ENCODE measurements at regions not wholly inside any gene's neighbourhood (a gene's known extent, or its start where the extent isn't known, plus 50 kb on each side); places are given as distances from the start of the nearest gene placed in this dataset.

- H3K4me1 ChIP-seq (replicated peaks in 1 of 2; ENCODE audit: control insufficient read depth in 2 of 2, insufficient read depth in 2 of 2, low read length in 2 of 2) = no peaks in the 10 kb centered on the region
- intact Hi-C loops (cut with micrococcal nuclease) = no loop called here
- in situ Hi-C loops (cut with MboI) = no loop called here
- no peak overlapping the region for H2AFZ ChIP-seq (ENCODE audit: low read depth, low read length)
- FAIRE-seq (no peak), ATAC-seq (no peak), DNase-seq (ENCODE audit: extremely low read depth in 1 of 4, low spot score in 3 of 4) (no peak)
- H3K4me2 ChIP-seq (ENCODE audit: insufficient read depth, low read length) = no peak overlapping the region
- H3K27ac ChIP-seq (ENCODE audit: extremely low read depth, low read depth, low read length) = no peak overlapping the region
- TF ChIP-seq ATF4 (CRISPR knock-in tag; IDR thresholded peaks at IDR 0.05) = no peak
- TF ChIP-seq PHTF2 (CRISPR knock-in tag; IDR thresholded peaks at IDR 0.05) = no peak
- TF ChIP-seq CBFA2T2 (conservative IDR thresholded peaks at IDR 0.05) = no peak
- no peak for TF ChIP-seq SREBF1 (IDR thresholded peaks at IDR 0.05; ENCODE audit: borderline replicate concordance, low read depth, low read length)
- TF ChIP-seq, protein P1, sequence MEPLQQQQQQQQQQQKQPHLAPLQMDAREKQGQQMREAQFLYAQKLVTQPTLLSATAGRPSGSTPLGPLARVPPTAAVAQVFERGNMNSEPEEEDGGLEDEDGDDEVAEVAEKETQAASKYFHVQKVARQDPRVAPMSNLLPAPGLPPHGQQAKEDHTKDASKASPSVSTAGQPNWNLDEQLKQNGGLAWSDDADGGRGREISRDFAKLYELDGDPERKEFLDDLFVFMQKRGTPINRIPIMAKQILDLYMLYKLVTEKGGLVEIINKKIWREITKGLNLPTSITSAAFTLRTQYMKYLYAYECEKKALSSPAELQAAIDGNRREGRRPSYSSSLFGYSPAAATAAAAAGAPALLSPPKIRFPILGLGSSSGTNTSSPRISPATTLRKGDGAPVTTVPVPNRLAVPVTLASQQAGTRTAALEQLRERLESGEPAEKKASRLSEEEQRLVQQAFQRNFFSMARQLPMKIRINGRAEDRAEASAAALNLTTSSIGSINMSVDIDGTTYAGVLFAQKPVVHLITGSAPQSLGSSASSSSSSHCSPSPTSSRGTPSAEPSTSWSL (CRISPR knock-in tag; IDR thresholded peaks at IDR 0.05; ENCODE audit: borderline replicate concordance) = no peak
- no peak for TF ChIP-seq PHF20 (IDR thresholded peaks at IDR 0.05; ENCODE audit: partially characterized antibody)
- TF ChIP-seq TCF7L2 (IDR thresholded peaks at IDR 0.05; ENCODE audit: low read depth, low read length) = no peak
- no peak for TF ChIP-seq DNMT1 (IDR thresholded peaks at IDR 0.05)
- TF ChIP-seq, protein P2, sequence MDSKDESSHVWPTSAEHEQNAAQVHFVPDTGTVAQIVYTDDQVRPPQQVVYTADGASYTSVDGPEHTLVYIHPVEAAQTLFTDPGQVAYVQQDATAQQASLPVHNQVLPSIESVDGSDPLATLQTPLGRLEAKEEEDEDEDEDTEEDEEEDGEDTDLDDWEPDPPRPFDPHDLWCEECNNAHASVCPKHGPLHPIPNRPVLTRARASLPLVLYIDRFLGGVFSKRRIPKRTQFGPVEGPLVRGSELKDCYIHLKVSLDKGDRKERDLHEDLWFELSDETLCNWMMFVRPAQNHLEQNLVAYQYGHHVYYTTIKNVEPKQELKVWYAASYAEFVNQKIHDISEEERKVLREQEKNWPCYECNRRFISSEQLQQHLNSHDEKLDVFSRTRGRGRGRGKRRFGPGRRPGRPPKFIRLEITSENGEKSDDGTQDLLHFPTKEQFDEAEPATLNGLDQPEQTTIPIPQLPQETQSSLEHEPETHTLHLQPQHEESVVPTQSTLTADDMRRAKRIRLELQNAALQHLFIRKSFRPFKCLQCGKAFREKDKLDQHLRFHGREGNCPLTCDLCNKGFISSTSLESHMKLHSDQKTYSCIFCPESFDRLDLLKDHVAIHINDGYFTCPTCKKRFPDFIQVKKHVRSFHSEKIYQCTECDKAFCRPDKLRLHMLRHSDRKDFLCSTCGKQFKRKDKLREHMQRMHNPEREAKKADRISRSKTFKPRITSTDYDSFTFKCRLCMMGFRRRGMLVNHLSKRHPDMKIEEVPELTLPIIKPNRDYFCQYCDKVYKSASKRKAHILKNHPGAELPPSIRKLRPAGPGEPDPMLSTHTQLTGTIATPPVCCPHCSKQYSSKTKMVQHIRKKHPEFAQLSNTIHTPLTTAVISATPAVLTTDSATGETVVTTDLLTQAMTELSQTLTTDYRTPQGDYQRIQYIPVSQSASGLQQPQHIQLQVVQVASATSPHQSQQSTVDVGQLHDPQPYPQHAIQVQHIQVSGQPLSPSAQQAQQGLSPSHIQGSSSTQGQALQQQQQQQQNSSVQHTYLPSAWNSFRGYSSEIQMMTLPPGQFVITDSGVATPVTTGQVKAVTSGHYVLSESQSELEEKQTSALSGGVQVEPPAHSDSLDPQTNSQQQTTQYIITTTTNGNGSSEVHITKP (IDR thresholded peaks at IDR 0.05; ENCODE audit: partially characterized antibody) = no peak
- no peaks in the 10 kb centered on the region for H4K20me1 ChIP-seq (replicated peaks; ENCODE audit: control insufficient read depth, insufficient read depth, low read length)
- H3K4me3 ChIP-seq = no peak overlapping the region
- ChIA-PET POLR2A (no interaction called here), CTCF (ENCODE audit: low intra/inter-chr PET ratio) (no interaction called here)
- H3K27me3 ChIP-seq (ENCODE audit: control insufficient read depth in 2 of 2, insufficient read depth in 2 of 2, low read length in 2 of 2) = no peaks in the 10 kb centered on the region
- no TSS peak for BruUV-seq (replicated peaks)
- H3K9me1 ChIP-seq (ENCODE audit: control insufficient read depth, insufficient read depth, low read length) = no peaks in the 10 kb centered on the region
- H3K79me2 ChIP-seq (ENCODE audit: control insufficient read depth, insufficient read depth, low read length) = no peaks in the 10 kb centered on the region
- no peak overlapping the region for H3K9ac ChIP-seq (ENCODE audit: insufficient read depth in 1 of 2, low read depth in 2 of 2, low read length in 2 of 2)
- no peaks in the 10 kb centered on the region for H3K36me3 ChIP-seq (ENCODE audit: control insufficient read depth, insufficient read depth, low read length)
- no peaks in the 10 kb centered on the region for H3K9me3 ChIP-seq (replicated peaks; ENCODE audit: control insufficient read depth, insufficient read depth, low read depth, low read length)
These were observed 460.7 kb upstream of the RGS18 start for GRCh38 chr1:191697556-191697955.
